Thyroid gland (tissue), 4 donors: ENCODE measurements at regions not wholly inside any gene's neighbourhood (a gene's known extent, or its start where the extent isn't known, plus 50 kb on each side); places are given as distances from the start of the nearest gene placed in this dataset.

Experiments
- DNase-seq, 2 donors: peaks; one replicate each; pipeline ENCODE4 v3.0.0-alpha.2; 2019
- H3K27ac ChIP-seq, 3 donors: fragments of 200-600 bp; sonication (generic); 1 replicate in 2 of 3; 2 replicates in 1 of 3; pipeline ENCODE4 v1.5.1; 2016 to 2019; ENCODE audit warnings: mild to moderate bottlenecking in 1 of 3, moderate library complexity in 1 of 3
- H3K27me3 ChIP-seq: fragments of 200-600 bp; sonication (generic); one replicate; pipeline ENCODE4 v1.5.1; 2019
- H3K36me3 ChIP-seq, 2 donors: fragments of 200-600 bp; sonication (generic); one replicate each; pipeline ENCODE4 v1.5.1; 2016 to 2019
- H3K4me1 ChIP-seq, 2 donors: fragments of 200-600 bp; sonication (generic); one replicate each; pipeline ENCODE4 v1.5.1; 2017 to 2019
- H3K4me3 ChIP-seq, 3 donors: fragments of 200-600 bp; sonication (generic); replicated peaks in 1 of 3; 1 replicate in 2 of 3; 2 replicates in 1 of 3; pipeline ENCODE4 v1.5.1; 2016; ENCODE audit warnings: mild to moderate bottlenecking in 1 of 3
- H3K9me3 ChIP-seq: fragments of 200-600 bp; sonication (generic); one replicate; pipeline ENCODE4 v1.5.1; 2017
- CTCF ChIP-seq, 6 experiments: fragments of 200-600 bp in 3 of 6; fragments of 450-650 bp in 3 of 6; sonication (generic) in 3 of 6; IDR thresholded peaks; one replicate each; pipeline ENCODE4 v1.5.1; 2016 to 2019; ENCODE audit warnings: antibody characterized with exemption in 6 of 6, mild to moderate bottlenecking in 2 of 6, inconsistent platforms in 1 of 6, moderate library complexity in 1 of 6
- POLR2A ChIP-seq, 2 donors: fragments of 450-650 bp; IDR thresholded peaks; one replicate each; pipeline ENCODE4 v1.6.1; 2017; ENCODE audit warnings: antibody characterized with exemption in 2 of 2, mild to moderate bottlenecking in 2 of 2, moderate library complexity in 1 of 2
- WGBS, 2 donors: methylation state at CpG; one replicate each; pipeline ENCODE4 v1.1.5; 2017; 5-methylcytosine and 5-hydroxymethylcytosine counted together
- intact Hi-C: fragments of 100-400 bp; cut with DNase I; formaldehyde crosslinking; loops from one replicate; pipeline ENCODE4 v1.15.1; 2023

GRCh38 chr1:200337410-200337809 is 72.4 kb downstream of the ZNF281 start:
- DNase-seq: no peak
- no peaks in the 10 kb centered on the region for H3K36me3 ChIP-seq
- no peaks in the 10 kb centered on the region for H3K4me1 ChIP-seq
- intact Hi-C loops: no loop called here
- no peak for TF ChIP-seq CTCF (IDR thresholded peaks at IDR 0.05)
- TF ChIP-seq POLR2A (IDR thresholded peaks at IDR 0.05): no peak
- 82 to 83% methylated on average over 2 of the region's 2 CpGs for WGBS, 2 donors
- H3K4me3 ChIP-seq: no peak overlapping the region
- H3K27ac ChIP-seq: no peak overlapping the region
- H3K9me3 ChIP-seq: no peaks in the 10 kb centered on the region
- H3K27me3 ChIP-seq: no peaks in the 10 kb centered on the region

- DNase-seq: no peak
- Histone ChIP-seq H3K4me1 (no peaks in the 10 kb centered on the region), H3K9me3 (no peaks in the 10 kb centered on the region), H3K27ac (no peak overlapping the region), H3K36me3 (no peaks in the 10 kb centered on the region), H3K27me3 (no peaks in the 10 kb centered on the region), H3K4me3 (no peak overlapping the region)
- TF ChIP-seq CTCF (IDR thresholded peaks at IDR 0.05): no peak
- no peak for TF ChIP-seq POLR2A (IDR thresholded peaks at IDR 0.05)
- intact Hi-C loops: no loop called here
- WGBS, 2 donors: 41 to 50% methylated on average over 4 of the region's 4 CpGs
These were observed 72.9 kb downstream of the ZNF281 start for GRCh38 chr1:200336901-200337391.

GRCh38 chr1:200336101-200336845 is 73.6 kb downstream of the ZNF281 start:
- no peaks in the 10 kb centered on the region for H3K36me3 ChIP-seq
- no peaks in the 10 kb centered on the region for H3K27me3 ChIP-seq
- no peak overlapping the region for H3K27ac ChIP-seq
- no peak overlapping the region for H3K4me3 ChIP-seq
- H3K4me1 ChIP-seq: no peaks in the 10 kb centered on the region
- no peak for DNase-seq
- intact Hi-C loops: no loop called here
- TF ChIP-seq CTCF (IDR thresholded peaks at IDR 0.05): no peak
- TF ChIP-seq POLR2A (IDR thresholded peaks at IDR 0.05): no peak
- 75 to 85% methylated on average over 4 of the region's 4 CpGs for WGBS, 2 donors
- no peaks in the 10 kb centered on the region for H3K9me3 ChIP-seq

GRCh38 chr1:200334661-200335256 is 75.1 kb downstream of the ZNF281 start:
- TF ChIP-seq POLR2A (IDR thresholded peaks at IDR 0.05) (no peak), CTCF (IDR thresholded peaks at IDR 0.05) (no peak)
- intact Hi-C loops: no loop called here
- 93% methylated on average over 2 of the region's 2 CpGs for WGBS, 2 donors

GRCh38 chr1:200333329-200333728 is 76.5 kb downstream of the ZNF281 start:
- Histone ChIP-seq H3K4me1 (no peaks in the 10 kb centered on the region), H3K9me3 (no peaks in the 10 kb centered on the region), H3K27me3 (no peaks in the 10 kb centered on the region), H3K27ac (no peak overlapping the region), H3K4me3 (no peak overlapping the region), H3K36me3 (no peaks in the 10 kb centered on the region)
- TF ChIP-seq POLR2A (IDR thresholded peaks at IDR 0.05) (no peak), CTCF (IDR thresholded peaks at IDR 0.05) (no peak)
- WGBS, 2 donors: 94 to 96% methylated on average over 7 of the region's 7 CpGs
- DNase-seq: no peak
- intact Hi-C loops: no loop called here

More at GRCh38 chr1:200334661-200335256, 75.1 kb downstream of the ZNF281 start:
- H3K27ac ChIP-seq: no peak overlapping the region
- H3K9me3 ChIP-seq: no peaks in the 10 kb centered on the region
- no peaks in the 10 kb centered on the region for H3K36me3 ChIP-seq
- DNase-seq: no peak
- H3K27me3 ChIP-seq: no peaks in the 10 kb centered on the region
- H3K4me3 ChIP-seq: no peak overlapping the region
- H3K4me1 ChIP-seq: no peaks in the 10 kb centered on the region
